Neuronal stem cell (in vitro differentiated cells): ENCODE measurements at regions not wholly inside any gene's neighbourhood (a gene's known extent, or its start where the extent isn't known, plus 50 kb on each side); places are given as distances from the start of the nearest gene placed in this dataset.

Source experiments
- DNase-seq: peaks from one replicate; pipeline ENCODE4 v3.0.0-alpha.2; 2013; ENCODE audit warnings: low spot score
- H2AFZ ChIP-seq: one replicate; pipeline ENCODE4 v1.6.1; 2013; ENCODE audit warnings: mild to moderate bottlenecking, low read length, inconsistent platforms
- H2AK5ac ChIP-seq: 2 replicates; pipeline ENCODE4 v1.6.1; 2013; ENCODE audit warnings: low read depth, mild to moderate bottlenecking, inconsistent platforms, low read length, moderate library complexity, mixed read lengths
- H2BK120ac ChIP-seq: 2 replicates; pipeline ENCODE4 v1.6.1; 2013; ENCODE audit warnings: low read depth, mild to moderate bottlenecking, inconsistent platforms, low read length, moderate library complexity, mixed read lengths
- H2BK12ac ChIP-seq: one replicate; pipeline ENCODE4 v1.6.1; 2013; ENCODE audit warnings: low read length, inconsistent platforms
- H2BK15ac ChIP-seq: 2 replicates; pipeline ENCODE4 v1.6.1; 2013; ENCODE audit warnings: mild to moderate bottlenecking, low read length, inconsistent platforms, mixed read lengths
- H2BK5ac ChIP-seq: one replicate; pipeline ENCODE4 v1.6.1; 2013; ENCODE audit warnings: inconsistent platforms, mild to moderate bottlenecking, low read length, moderate library complexity
- H3K14ac ChIP-seq: one replicate; pipeline ENCODE4 v1.6.1; 2013; ENCODE audit warnings: low read length, inconsistent platforms
- H3K18ac ChIP-seq: 2 replicates; pipeline ENCODE4 v1.6.1; 2013; ENCODE audit warnings: low read length, inconsistent platforms
- H3K23ac ChIP-seq: 2 replicates; pipeline ENCODE4 v1.6.1; 2013; ENCODE audit warnings: low read depth, mild to moderate bottlenecking, mixed read lengths, low read length, inconsistent platforms; ENCODE audit not compliant: poor library complexity
- H3K27ac ChIP-seq: replicated peaks from 3 replicates; pipeline ENCODE4 v1.5.1; 2013; ENCODE audit warnings: low read length, inconsistent platforms
- H3K27me3 ChIP-seq, 3 experiments: 2 replicates each; pipeline ENCODE4 v1.6.1; 2013; ENCODE audit warnings: low read length in 3 of 3, mild to moderate bottlenecking in 2 of 3, inconsistent platforms in 1 of 3, low read depth in 1 of 3, mixed read lengths in 1 of 3, moderate library complexity in 1 of 3; ENCODE audit not compliant: control insufficient read depth in 3 of 3, insufficient read depth in 3 of 3
- H3K36me3 ChIP-seq, 2 donors: replicated peaks in 1 of 2; 2 replicates each; pipeline ENCODE4 v1.6.1; 2013; ENCODE audit warnings: low read length in 2 of 2; ENCODE audit not compliant: control insufficient read depth in 2 of 2, insufficient read depth in 2 of 2
- H3K4ac ChIP-seq: 2 replicates; pipeline ENCODE4 v1.6.1; 2013; ENCODE audit warnings: inconsistent platforms, mild to moderate bottlenecking, low read length, moderate library complexity
- H3K4me1 ChIP-seq, 2 donors: 1 replicate in 1 of 2; 2 replicates in 1 of 2; pipeline ENCODE4 v1.6.1; 2013; ENCODE audit warnings: low read length in 2 of 2, low read depth in 1 of 2; ENCODE audit not compliant: control insufficient read depth in 2 of 2, insufficient read depth in 1 of 2
- H3K4me2 ChIP-seq: one replicate; pipeline ENCODE4 v1.6.1; 2013; ENCODE audit warnings: mild to moderate bottlenecking, low read length, inconsistent platforms; ENCODE audit not compliant: insufficient read depth, poor library complexity, severe bottlenecking
- H3K4me3 ChIP-seq, 2 donors: 2 replicates each; pipeline ENCODE4 v1.5.1; 2013; ENCODE audit warnings: low read length in 2 of 2, mild to moderate bottlenecking in 2 of 2, inconsistent platforms in 1 of 2, moderate library complexity in 1 of 2
- H3K79me1 ChIP-seq: one replicate; pipeline ENCODE4 v1.6.1; 2013; ENCODE audit warnings: low read depth, mild to moderate bottlenecking, inconsistent platforms, low read length, moderate library complexity
- H3K9ac ChIP-seq: one replicate; pipeline ENCODE4 v1.6.1; 2013; ENCODE audit warnings: mild to moderate bottlenecking, low read depth, low read length, inconsistent platforms; ENCODE audit not compliant: poor library complexity
- H3K9me3 ChIP-seq, 2 donors: replicated peaks in 1 of 2; 2 replicates each; pipeline versions ENCODE3 to v1.6.1; 2013; ENCODE audit warnings: low read length in 2 of 2, mild to moderate bottlenecking in 2 of 2, inconsistent platforms in 1 of 2, low read depth in 1 of 2, mixed read lengths in 1 of 2, moderate library complexity in 1 of 2; ENCODE audit not compliant: control insufficient read depth in 2 of 2, insufficient read depth in 1 of 2
- H4K8ac ChIP-seq: one replicate; pipeline ENCODE4 v1.6.1; 2013; ENCODE audit warnings: low read depth, mild to moderate bottlenecking, inconsistent platforms, low read length, moderate library complexity
- H4K91ac ChIP-seq: one replicate; pipeline ENCODE4 v1.6.1; 2013; ENCODE audit warnings: low read length, low read depth, mild to moderate bottlenecking, inconsistent platforms; ENCODE audit not compliant: poor library complexity
- WGBS, 2 donors: extraction: QIAGEN DNeasy Blood & Tissue Kit; methylation state at CpG; one replicate each; pipeline ENCODE4 v1.1.7; 2013; ENCODE audit warnings: missing lambda C conversion rate in 2 of 2, mixed read lengths in 1 of 2; ENCODE audit not compliant: insufficient read length in 2 of 2, insufficient replicate concordance in 1 of 2; ENCODE audit errors: extremely low coverage in 2 of 2; 5-methylcytosine and 5-hydroxymethylcytosine counted together

GRCh38 chr18:6607343-6607742, 122.2 kb upstream of the ARHGAP28 start:
- H3K14ac ChIP-seq = no peak overlapping the region
- DNase-seq = no peak
- H2BK120ac ChIP-seq = no peak overlapping the region
- no peaks in the 10 kb centered on the region for H3K9me3 ChIP-seq
- WGBS, 2 donors = no CpG with 5 or more reads among the region's 6 CpGs
- no peak overlapping the region for H3K4me2 ChIP-seq
- no peak overlapping the region for H4K8ac ChIP-seq
- H3K18ac ChIP-seq = no peak overlapping the region
- H3K36me3 ChIP-seq = no peaks in the 10 kb centered on the region
- no peaks in the 10 kb centered on the region for H3K79me1 ChIP-seq
- no peak overlapping the region for H3K9ac ChIP-seq
- H3K4me1 ChIP-seq = peaks cover 0 to 5% of the 10 kb centered on the region in 2 donors
- H4K91ac ChIP-seq = no peak overlapping the region
- H3K4me3 ChIP-seq = no peak overlapping the region
- no peak overlapping the region for H2BK5ac ChIP-seq
- H3K27ac ChIP-seq = no peak overlapping the region
- H2BK15ac ChIP-seq = no peak overlapping the region
- H3K4ac ChIP-seq = no peak overlapping the region
- no peak overlapping the region for H2AFZ ChIP-seq
- no peak overlapping the region for H3K23ac ChIP-seq
- peak overlapping the region; percentile 60 for H2AK5ac ChIP-seq
- H2BK12ac ChIP-seq = no peak overlapping the region
- H3K27me3 ChIP-seq = no peaks in the 10 kb centered on the region

- Histone ChIP-seq H3K9ac (no peak overlapping the region), H4K8ac (no peak overlapping the region), H3K79me1 (no peaks in the 10 kb centered on the region), H3K9me3 (no peaks in the 10 kb centered on the region), H2BK5ac (no peak overlapping the region), H3K18ac (no peak overlapping the region), H2AFZ (peak overlapping the region; percentile 60), H3K4me3 (no peak overlapping the region), H3K27me3 (no peaks in the 10 kb centered on the region), H3K4ac (no peak overlapping the region), H3K36me3 (no peaks in the 10 kb centered on the region), H3K4me2 (no peak overlapping the region), H2BK15ac (no peak overlapping the region), H3K14ac (no peak overlapping the region), H3K23ac (no peak overlapping the region), H2BK12ac (no peak overlapping the region), H2BK120ac (no peak overlapping the region), H4K91ac (no peak overlapping the region), H2AK5ac (no peak overlapping the region), H3K4me1 (peaks cover 0 to 5% of the 10 kb centered on the region in 2 donors), H3K27ac (no peak overlapping the region)
- DNase-seq = no peak
- WGBS, 2 donors = no CpG with 5 or more reads among the region's 7 CpGs
These were observed 119.8 kb upstream of the ARHGAP28 start for GRCh38 chr18:6609666-6610264.

GRCh38 chr18:6610466-6610865, 119.0 kb upstream of the ARHGAP28 start:
- H2AFZ ChIP-seq = no peak overlapping the region
- H3K36me3 ChIP-seq = no peaks in the 10 kb centered on the region
- H3K14ac ChIP-seq = no peak overlapping the region
- H3K4me1 ChIP-seq = peaks cover 0 to 5% of the 10 kb centered on the region in 2 donors
- WGBS, 2 donors = no CpG with 5 or more reads among the region's 3 CpGs
- no peak overlapping the region for H3K4me2 ChIP-seq
- no peak overlapping the region for H3K18ac ChIP-seq
- H4K91ac ChIP-seq = no peak overlapping the region
- no peak overlapping the region for H2BK5ac ChIP-seq
- no peak overlapping the region for H2BK15ac ChIP-seq
- H3K9ac ChIP-seq = no peak overlapping the region
- H3K27me3 ChIP-seq = no peaks in the 10 kb centered on the region
- no peak overlapping the region for H3K27ac ChIP-seq
- DNase-seq = no peak
- H2AK5ac ChIP-seq = no peak overlapping the region
- H4K8ac ChIP-seq = no peak overlapping the region
- no peak overlapping the region for H3K23ac ChIP-seq
- H2BK12ac ChIP-seq = no peak overlapping the region
- H3K4me3 ChIP-seq = no peak overlapping the region
- H3K9me3 ChIP-seq = no peaks in the 10 kb centered on the region
- H3K4ac ChIP-seq = no peak overlapping the region
- no peaks in the 10 kb centered on the region for H3K79me1 ChIP-seq
- H2BK120ac ChIP-seq = no peak overlapping the region

- H3K4me2 ChIP-seq = no peak overlapping the region
- H3K27ac ChIP-seq = no peak overlapping the region
- no peak overlapping the region for H4K91ac ChIP-seq
- H2BK15ac ChIP-seq = no peak overlapping the region
- no peak overlapping the region for H3K4me3 ChIP-seq
- no peak overlapping the region for H2BK12ac ChIP-seq
- H2BK120ac ChIP-seq = no peak overlapping the region
- H3K4ac ChIP-seq = no peak overlapping the region
- no peak overlapping the region for H3K23ac ChIP-seq
- no peaks in the 10 kb centered on the region for H3K79me1 ChIP-seq
- no peak overlapping the region for H2AK5ac ChIP-seq
- WGBS, 2 donors = no CpG with 5 or more reads among the region's 1 CpG
- no peak overlapping the region for H3K14ac ChIP-seq
- no peak overlapping the region for H3K18ac ChIP-seq
- H3K36me3 ChIP-seq = no peaks in the 10 kb centered on the region
- no peaks in the 10 kb centered on the region for H3K27me3 ChIP-seq
- no peaks in the 10 kb centered on the region for H3K9me3 ChIP-seq
- no peak overlapping the region for H2BK5ac ChIP-seq
- DNase-seq = no peak
- H4K8ac ChIP-seq = no peak overlapping the region
- no peak overlapping the region for H2AFZ ChIP-seq
- no peak overlapping the region for H3K9ac ChIP-seq
- H3K4me1 ChIP-seq = no peaks in the 10 kb centered on the region
These were observed 115.9 kb upstream of the ARHGAP28 start for GRCh38 chr18:6613581-6613980.
